Thyroid gland (tissue), 4 donors: ENCODE measurements at regions not wholly inside any gene's neighbourhood (a gene's known extent, or its start where the extent isn't known, plus 50 kb on each side); places are given as distances from the start of the nearest gene placed in this dataset.
"Not testable (repeated sequence)": the region's sequence is repeated elsewhere in the genome, so short reads cannot be mapped to it uniquely, and the experiment has no call there.

ENCODE experiments used
- DNase-seq, 2 donors: peaks; one replicate each; pipeline ENCODE4 v3.0.0-alpha.2; 2019
- H3K27ac ChIP-seq, 3 donors: fragments of 200-600 bp; sonication (generic); 1 replicate in 2 of 3; 2 replicates in 1 of 3; pipeline ENCODE4 v1.5.1; 2016 to 2019; ENCODE audit warnings: mild to moderate bottlenecking in 1 of 3, moderate library complexity in 1 of 3
- H3K27me3 ChIP-seq: fragments of 200-600 bp; sonication (generic); one replicate; pipeline ENCODE4 v1.5.1; 2019
- H3K36me3 ChIP-seq, 2 donors: fragments of 200-600 bp; sonication (generic); one replicate each; pipeline ENCODE4 v1.5.1; 2016 to 2019
- H3K4me1 ChIP-seq, 2 donors: fragments of 200-600 bp; sonication (generic); one replicate each; pipeline ENCODE4 v1.5.1; 2017 to 2019
- H3K4me3 ChIP-seq, 3 donors: fragments of 200-600 bp; sonication (generic); replicated peaks in 1 of 3; 1 replicate in 2 of 3; 2 replicates in 1 of 3; pipeline ENCODE4 v1.5.1; 2016; ENCODE audit warnings: mild to moderate bottlenecking in 1 of 3
- H3K9me3 ChIP-seq: fragments of 200-600 bp; sonication (generic); one replicate; pipeline ENCODE4 v1.5.1; 2017
- CTCF ChIP-seq, 6 experiments: fragments of 200-600 bp in 3 of 6; fragments of 450-650 bp in 3 of 6; sonication (generic) in 3 of 6; IDR thresholded peaks; one replicate each; pipeline ENCODE4 v1.5.1; 2016 to 2019; ENCODE audit warnings: antibody characterized with exemption in 6 of 6, mild to moderate bottlenecking in 2 of 6, inconsistent platforms in 1 of 6, moderate library complexity in 1 of 6
- POLR2A ChIP-seq, 2 donors: fragments of 450-650 bp; IDR thresholded peaks; one replicate each; pipeline ENCODE4 v1.6.1; 2017; ENCODE audit warnings: antibody characterized with exemption in 2 of 2, mild to moderate bottlenecking in 2 of 2, moderate library complexity in 1 of 2
- WGBS, 2 donors: methylation state at CpG; one replicate each; pipeline ENCODE4 v1.1.5; 2017; 5-methylcytosine and 5-hydroxymethylcytosine counted together
- intact Hi-C: fragments of 100-400 bp; cut with DNase I; formaldehyde crosslinking; loops from one replicate; pipeline ENCODE4 v1.15.1; 2023

- Histone ChIP-seq H3K9me3 (no peaks in the 10 kb centered on the region), H3K4me1 (no peaks in the 10 kb centered on the region), H3K4me3 (no peak overlapping the region), H3K36me3 (no peaks in the 10 kb centered on the region), H3K27me3 (no peaks in the 10 kb centered on the region), H3K27ac (no peak overlapping the region)
- DNase-seq = no peak
- 44 to 45% methylated on average over 13 to 14 of the region's 14 CpGs for WGBS, 2 donors
- TF ChIP-seq POLR2A (IDR thresholded peaks at IDR 0.05) (no peak), CTCF (IDR thresholded peaks at IDR 0.05) (no peak)
- intact Hi-C loops = no loop called here
These were observed 130.6 kb upstream of the SKOR2 start for GRCh38 chr18:47381975-47382570.

- no peak overlapping the region for H3K4me3 ChIP-seq
- WGBS, 2 donors = 79 to 88% methylated on average over 1 of the region's 1 CpG
- intact Hi-C loops = no loop called here
- no peak overlapping the region for H3K27ac ChIP-seq
- no peak for DNase-seq
- H3K36me3 ChIP-seq = no peaks in the 10 kb centered on the region
- H3K27me3 ChIP-seq = no peaks in the 10 kb centered on the region
- TF ChIP-seq CTCF (IDR thresholded peaks at IDR 0.05) (no peak), POLR2A (IDR thresholded peaks at IDR 0.05) (no peak)
- H3K4me1 ChIP-seq = no peaks in the 10 kb centered on the region
- no peaks in the 10 kb centered on the region for H3K9me3 ChIP-seq
These were observed 128.7 kb upstream of the SKOR2 start for GRCh38 chr18:47380153-47380552.

DNA sequence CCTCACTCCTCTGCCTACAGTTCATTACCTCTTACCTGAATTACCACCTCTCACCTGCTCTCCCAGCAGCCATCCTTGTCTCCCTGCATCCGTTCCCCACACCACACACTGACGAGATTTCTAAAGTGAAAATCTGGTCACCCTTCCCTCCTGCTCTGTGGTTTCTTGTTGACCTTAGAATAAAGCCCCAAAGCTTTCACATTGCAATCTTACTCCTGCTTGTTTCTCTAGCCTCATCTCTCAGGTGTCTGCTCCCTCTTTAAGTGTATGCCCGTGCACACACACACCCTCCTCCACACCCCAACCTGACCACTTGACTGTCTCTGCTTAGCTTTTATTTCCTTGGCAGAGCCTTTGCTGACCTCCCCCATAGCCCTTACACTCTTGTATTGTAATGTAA is 122.0 kb upstream of the SKOR2 start:
- H3K9me3 ChIP-seq = no peaks in the 10 kb centered on the region
- no peak for DNase-seq
- H3K27me3 ChIP-seq = no peaks in the 10 kb centered on the region
- 63 to 66% methylated on average over 3 of the region's 3 CpGs for WGBS, 2 donors
- H3K4me1 ChIP-seq = no peaks in the 10 kb centered on the region
- no peak overlapping the region for H3K4me3 ChIP-seq
- no peak overlapping the region for H3K27ac ChIP-seq
- no peak for TF ChIP-seq POLR2A (IDR thresholded peaks at IDR 0.05)
- no peak for TF ChIP-seq CTCF (IDR thresholded peaks at IDR 0.05)
- no peaks in the 10 kb centered on the region for H3K36me3 ChIP-seq
- intact Hi-C loops = no loop called here

DNA sequence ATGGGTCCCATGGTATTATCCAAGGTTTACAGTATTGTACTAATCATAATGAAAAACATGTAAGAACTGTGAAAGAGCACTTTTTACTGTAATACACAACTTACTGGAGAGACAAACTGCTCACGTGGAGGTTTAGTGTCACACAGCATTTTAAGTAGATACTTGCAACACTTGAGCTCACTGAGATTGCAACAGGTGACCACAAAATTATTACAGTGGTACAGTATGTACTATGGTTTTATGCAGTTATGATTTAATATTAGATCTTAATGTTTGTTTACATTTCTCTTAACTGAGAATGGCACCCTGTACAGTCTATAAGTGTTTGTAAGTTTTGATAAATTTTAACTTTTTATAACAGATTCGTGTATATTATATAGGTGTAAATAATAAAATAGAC is 118.6 kb upstream of the SKOR2 start:
- no peak overlapping the region for H3K4me3 ChIP-seq
- no peak for TF ChIP-seq CTCF (IDR thresholded peaks at IDR 0.05)
- no peak for TF ChIP-seq POLR2A (IDR thresholded peaks at IDR 0.05)
- H3K27ac ChIP-seq = no peak overlapping the region
- H3K27me3 ChIP-seq = no peaks in the 10 kb centered on the region
- no peaks in the 10 kb centered on the region for H3K9me3 ChIP-seq
- no peaks in the 10 kb centered on the region for H3K4me1 ChIP-seq
- no peak for DNase-seq
- intact Hi-C loops = no loop called here
- 63 to 80% methylated on average over 2 of the region's 2 CpGs for WGBS, 2 donors
- no peaks in the 10 kb centered on the region for H3K36me3 ChIP-seq

DNA sequence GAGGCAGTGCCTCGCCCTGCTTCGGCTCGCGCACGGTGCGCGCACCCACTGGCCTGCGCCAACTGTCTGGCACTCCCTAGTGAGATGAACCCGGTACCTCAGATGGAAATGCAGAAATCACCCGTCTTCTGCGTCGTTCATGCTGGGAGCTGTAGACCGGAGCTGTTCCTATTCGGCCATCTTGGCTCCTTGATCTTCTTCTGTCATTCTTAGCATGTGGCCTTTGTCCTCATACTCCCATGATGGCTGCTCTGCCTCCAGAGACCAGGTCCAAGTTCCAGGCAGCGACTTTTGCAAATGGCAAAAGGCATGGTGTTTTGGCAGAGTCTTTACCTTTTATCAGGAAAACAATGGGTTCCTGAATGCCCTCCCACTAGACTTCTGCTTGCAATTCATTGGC is 102.6 kb upstream of the SKOR2 start:
- H3K27me3 ChIP-seq, H3K4me3 ChIP-seq, H3K36me3 ChIP-seq, DNase-seq, intact Hi-C loops, H3K9me3 ChIP-seq, H3K27ac ChIP-seq, H3K4me1 ChIP-seq: not testable (repeated sequence)
- 92 to 95% methylated on average over 14 to 15 of the region's 15 CpGs for WGBS, 2 donors

- Histone ChIP-seq H3K27ac (no peak overlapping the region), H3K36me3 (no peaks in the 10 kb centered on the region), H3K4me3 (no peak overlapping the region), H3K27me3 (no peaks in the 10 kb centered on the region), H3K9me3 (no peaks in the 10 kb centered on the region), H3K4me1 (no peaks in the 10 kb centered on the region)
- no peak for TF ChIP-seq CTCF (IDR thresholded peaks at IDR 0.05)
- TF ChIP-seq POLR2A (IDR thresholded peaks at IDR 0.05) = no peak
- 59 to 86% methylated on average over 1 of the region's 1 CpG for WGBS, 2 donors
- intact Hi-C loops = no loop called here
- DNase-seq = no peak
These were observed 94.6 kb upstream of the SKOR2 start for GRCh38 chr18:47346016-47346415.
